IPS-NIHi11 (cell line): ENCODE measurements at regions not wholly inside any gene's neighbourhood (a gene's known extent, or its start where the extent isn't known, plus 50 kb on each side); places are given as distances from the start of the nearest gene placed in this dataset.
"Not testable (repeated sequence)": the region's sequence is repeated elsewhere in the genome, so short reads cannot be mapped to it uniquely, and the experiment has no call there.

Experiments
- DNase-seq: peaks from one replicate; pipeline ENCODE4 v3.0.0; 2012; ENCODE audit warnings: mixed read lengths, low spot score

- DNase-seq, result no peak
Observed at GRCh38 chr3:102036472-102036871, 187.2 kb downstream of the NFKBIZ start.

- no peak for DNase-seq
Observed at GRCh38 chr3:102037209-102037608, 187.9 kb downstream of the NFKBIZ start.

GRCh38 chr3:102037791-102038190 lies 188.5 kb downstream of the NFKBIZ start:
- DNase-seq, result no peak

- DNase-seq, result no peak
Observed at GRCh38 chr3:102038477-102039142, 189.3 kb downstream of the NFKBIZ start.

GRCh38 chr3:102040144-102040543 lies 190.8 kb downstream of the NFKBIZ start:
- DNase-seq, result not testable (repeated sequence)

- no peak for DNase-seq
Observed at GRCh38 chr3:102053375-102053989, 204.2 kb downstream of the NFKBIZ start.

GRCh38 chr3:102054543-102055080 lies 205.3 kb downstream of the NFKBIZ start:
- DNase-seq, result no peak

- no peak for DNase-seq
Observed at GRCh38 chr3:102057781-102058421, 208.6 kb downstream of the NFKBIZ start.

GRCh38 chr3:102059145-102059943 lies 210.0 kb downstream of the NFKBIZ start:
- no peak for DNase-seq

- no peak for DNase-seq
Observed at GRCh38 chr3:102060814-102061213, 211.5 kb downstream of the NFKBIZ start.

GRCh38 chr3:102063572-102063971 lies 214.3 kb downstream of the NFKBIZ start:
- DNase-seq, result no peak

- DNase-seq, result no peak
Observed at GRCh38 chr3:102066470-102066869, 217.2 kb downstream of the NFKBIZ start.

GRCh38 chr3:102068327-102068726 lies 219.0 kb downstream of the NFKBIZ start:
- DNase-seq, result no peak

GRCh38 chr3:102068736-102069135 lies 219.4 kb downstream of the NFKBIZ start:
- DNase-seq, result no peak

- DNase-seq, result no peak
Observed at GRCh38 chr3:102069211-102069662, 219.9 kb downstream of the NFKBIZ start.

GRCh38 chr3:102074946-102075345 lies 225.6 kb downstream of the NFKBIZ start:
- no peak for DNase-seq

GRCh38 chr3:102078401-102078800 lies 229.1 kb downstream of the NFKBIZ start:
- DNase-seq, result no peak

- peak; percentile 33 for DNase-seq
Observed at GRCh38 chr3:102078854-102079808, 229.8 kb downstream of the NFKBIZ start.

GRCh38 chr3:102079809-102080197 lies 230.5 kb downstream of the NFKBIZ start:
- DNase-seq, result no peak

GRCh38 chr3:102081572-102082289 lies 232.4 kb downstream of the NFKBIZ start:
- DNase-seq, result no peak
